GM11168 (cell line): ENCODE measurements at regions not wholly inside any gene's neighbourhood (a gene's known extent, or its start where the extent isn't known, plus 50 kb on each side); places are given as distances from the start of the nearest gene placed in this dataset.
"Not testable (repeated sequence)": the region's sequence is repeated elsewhere in the genome, so short reads cannot be mapped to it uniquely, and the experiment has no call there.

Experiments used
- in situ Hi-C: fragments of 300-500 bp; cut with MboI; formaldehyde crosslinking; loops from one replicate; pipeline ENCODE4 v1.12.0; 2022; ENCODE audit warnings: low sequenced_read_pairs; ENCODE audit not compliant: unreplicated experiment

DNA sequence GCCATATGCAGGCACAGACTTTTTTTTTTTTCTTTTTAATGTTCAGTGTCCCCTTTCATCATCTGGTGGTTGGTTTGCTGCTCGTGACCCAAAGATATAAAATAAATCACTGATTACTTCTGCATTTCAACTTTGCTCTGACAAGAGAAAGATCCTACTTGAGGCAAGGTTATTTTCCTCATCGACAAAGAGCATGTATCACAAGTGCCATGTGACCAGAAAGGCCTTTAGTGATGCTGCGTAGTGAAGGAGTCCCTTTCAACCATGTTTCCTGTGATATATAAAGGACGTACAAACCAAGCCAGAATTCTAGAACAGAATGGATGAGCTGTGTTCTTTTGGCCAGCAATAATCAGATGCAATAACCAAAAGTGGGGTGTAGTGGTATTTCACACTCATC, 323.4 kb upstream of the PSMD7 start:
- in situ Hi-C loops, result no loop called here

DNA sequence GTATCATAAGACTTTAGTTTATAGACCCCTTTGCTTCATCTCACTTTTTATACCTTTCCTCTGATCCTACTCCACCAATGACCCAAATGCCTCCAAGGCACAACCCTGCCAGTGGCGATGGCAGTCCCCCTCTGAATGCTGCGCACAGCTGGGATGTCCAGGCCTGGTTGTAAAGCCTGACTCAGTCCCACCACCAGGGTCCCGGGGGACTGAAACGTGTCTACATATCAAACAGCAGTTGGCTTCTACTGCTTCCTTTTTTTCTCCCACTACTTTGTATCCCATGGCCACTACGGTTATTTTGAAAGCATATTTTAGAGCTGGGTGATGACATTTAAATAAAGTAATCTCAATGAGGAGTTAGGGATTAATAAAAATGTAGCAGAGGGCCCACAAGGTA, 329.8 kb upstream of the PSMD7 start:
- in situ Hi-C loops, result no loop called here

DNA sequence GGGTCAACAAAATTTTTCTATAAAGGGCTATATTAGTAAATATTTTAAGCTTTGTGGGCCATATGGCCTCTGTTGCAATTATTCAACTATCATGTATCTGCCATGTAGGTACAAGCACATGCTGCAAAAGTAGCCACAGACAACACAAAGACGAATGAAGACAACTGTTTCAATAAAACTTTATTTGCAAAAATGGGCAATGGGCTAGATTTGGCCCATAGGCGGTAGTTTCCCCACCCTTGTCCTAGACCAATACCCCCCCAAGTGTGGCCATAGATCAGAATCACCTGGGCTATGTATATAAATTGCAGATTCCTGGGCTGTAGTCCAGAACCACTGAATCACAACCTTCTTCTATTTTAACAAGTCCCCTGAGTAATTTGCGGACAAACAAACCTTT, 331.0 kb upstream of the PSMD7 start:
- in situ Hi-C loops, result no loop called here

DNA sequence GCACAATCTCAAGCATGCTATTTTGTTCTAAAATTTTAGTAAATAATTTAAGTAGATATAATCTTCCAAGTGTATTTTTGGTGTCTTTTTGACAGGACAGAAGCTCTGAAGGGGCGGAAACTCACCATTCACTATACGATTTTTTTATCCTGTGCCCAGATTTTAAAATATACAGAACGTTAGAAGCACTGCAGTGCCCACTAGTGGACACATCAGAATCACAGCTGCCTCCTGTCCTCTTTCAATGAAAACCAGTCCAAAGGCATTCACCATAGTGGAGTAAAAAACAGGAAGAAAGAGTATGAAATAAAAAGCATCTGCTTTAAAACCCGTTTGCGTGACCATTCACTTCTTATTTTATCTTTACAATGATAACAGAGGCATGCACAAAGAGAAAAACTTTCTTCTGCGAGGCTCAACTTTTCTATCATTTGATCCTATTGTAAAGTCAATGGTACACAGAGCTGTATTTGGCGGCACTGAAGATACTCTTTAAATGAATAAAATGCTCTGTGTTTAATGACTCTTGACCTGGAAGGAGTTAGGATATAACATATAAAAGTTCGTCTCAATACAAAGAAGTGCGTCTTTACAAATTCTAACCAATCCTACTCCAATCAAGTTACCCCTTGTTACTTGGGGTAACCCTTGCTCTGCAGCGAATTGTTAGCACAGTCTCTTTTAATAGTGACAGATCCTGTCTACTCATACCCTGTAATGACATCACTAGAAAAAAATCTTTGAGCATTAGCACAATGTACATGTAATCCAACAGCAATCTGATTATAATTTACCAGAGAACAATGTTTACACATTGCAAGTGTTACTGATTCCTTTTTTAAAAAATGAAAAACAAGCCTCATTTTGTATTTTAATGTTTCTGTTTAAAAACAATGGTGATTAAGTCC, 339.8 kb upstream of the PSMD7 start:
- in situ Hi-C loops, result no loop called here

DNA sequence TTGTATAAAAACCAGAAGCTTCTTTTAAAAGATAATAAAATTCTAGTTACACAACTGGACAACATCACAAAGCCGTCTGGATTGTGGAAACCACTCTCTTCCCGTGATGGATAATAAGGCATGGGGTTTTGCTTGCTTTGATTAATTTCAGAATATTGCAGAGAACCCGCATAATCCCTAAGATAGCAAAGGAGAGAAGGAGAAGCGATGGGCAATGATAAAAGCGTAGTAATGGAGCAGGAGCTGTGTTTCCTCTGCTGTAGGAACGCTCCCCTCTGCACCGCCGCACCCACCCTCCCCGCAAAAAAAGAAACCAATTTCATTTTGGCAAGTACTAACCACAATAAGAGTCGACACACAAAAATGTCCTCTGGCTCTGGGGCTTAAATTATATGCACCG, 340.9 kb upstream of the PSMD7 start:
- in situ Hi-C loops, result no loop called here

DNA sequence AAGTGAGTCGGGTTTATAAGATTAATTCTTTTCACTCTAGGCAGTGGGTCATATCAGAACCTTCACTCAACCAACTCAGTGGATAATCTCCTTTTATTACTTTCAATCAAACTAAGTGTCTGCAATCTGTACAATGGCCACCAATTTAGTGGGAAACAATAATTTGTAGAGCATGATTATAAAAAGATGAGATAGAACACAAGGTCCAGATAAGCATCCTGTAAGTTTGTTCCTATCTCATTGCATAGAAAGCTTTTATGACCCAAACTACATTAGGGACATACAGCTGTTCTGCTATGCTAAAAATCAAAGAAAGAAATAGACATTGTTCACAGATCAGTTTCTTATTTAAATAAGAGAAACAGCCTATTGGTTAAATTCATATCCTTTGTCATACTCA, 341.4 kb upstream of the PSMD7 start:
- in situ Hi-C loops, result no loop called here

DNA sequence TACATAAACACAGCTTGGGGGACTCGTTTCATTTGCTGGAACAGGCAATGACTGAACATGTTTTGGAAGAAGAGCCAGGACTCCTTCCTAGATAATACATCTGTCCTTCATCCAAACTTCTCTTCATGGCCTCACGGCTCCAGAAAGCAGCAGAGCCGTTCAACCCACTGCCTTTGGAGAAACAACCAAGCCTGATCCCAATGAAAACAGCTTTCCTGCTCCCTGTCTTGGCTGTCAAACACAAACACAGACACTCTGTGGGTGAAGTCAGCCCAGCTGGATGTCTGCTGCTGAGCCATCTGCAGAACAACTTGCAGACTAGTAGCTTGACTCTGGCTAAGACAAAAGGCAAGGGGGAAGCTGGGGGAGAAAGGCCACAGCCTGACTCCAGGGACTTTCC, 345.1 kb upstream of the PSMD7 start:
- in situ Hi-C loops, result no loop called here

DNA sequence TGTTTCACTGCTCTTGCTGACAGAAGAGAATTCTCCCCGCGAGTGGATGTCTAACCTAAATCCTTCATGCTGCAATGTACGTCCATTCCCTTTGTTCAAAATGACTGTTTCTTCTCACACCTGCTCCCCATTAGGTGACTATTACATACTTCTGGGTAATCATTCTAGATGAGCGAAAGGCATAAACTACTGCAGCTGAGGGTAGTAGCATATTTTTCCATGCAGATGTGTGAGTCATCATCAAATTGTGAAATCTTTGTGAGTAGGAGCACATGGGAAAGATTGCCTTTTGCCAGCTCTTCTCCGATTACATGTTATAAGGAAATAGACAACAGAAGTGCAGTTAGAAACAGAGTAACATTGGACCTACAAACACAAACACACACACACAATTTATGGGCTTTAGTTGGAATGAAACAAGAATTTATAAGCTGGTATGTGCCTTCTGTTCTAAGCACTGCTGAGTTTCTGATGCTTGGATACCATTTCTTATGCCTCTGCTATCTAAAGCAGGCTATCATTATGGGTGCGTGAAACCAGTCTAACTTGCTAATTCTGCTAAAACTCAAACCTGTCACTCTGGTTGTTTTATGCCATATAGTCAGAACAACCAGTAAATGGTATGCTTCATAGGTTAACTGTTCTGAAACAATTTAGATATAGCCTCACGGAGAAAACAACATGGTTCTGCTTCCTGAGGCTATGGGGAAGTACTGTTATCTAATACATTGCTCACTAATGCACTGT, 346.9 kb upstream of the PSMD7 start:
- in situ Hi-C loops, result no loop called here

DNA sequence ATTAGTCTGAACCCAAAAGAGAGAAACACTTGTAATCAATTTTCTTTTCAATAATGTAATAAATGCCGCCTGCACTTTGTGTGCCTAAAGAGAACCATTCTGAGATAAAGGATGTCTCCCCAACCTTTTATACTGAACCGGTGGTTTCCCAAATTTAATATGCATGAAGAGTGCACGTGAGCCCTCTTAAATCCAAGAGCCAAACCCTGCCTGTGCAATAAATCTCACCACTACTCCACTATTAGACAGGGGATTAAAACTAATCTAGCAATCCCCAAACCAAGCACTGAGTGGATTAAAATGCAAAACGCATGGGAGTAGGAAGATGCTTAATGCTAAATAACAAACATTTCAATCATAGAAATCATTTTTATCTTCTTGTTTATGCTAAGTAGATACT, 351.0 kb upstream of the PSMD7 start:
- in situ Hi-C loops, result no loop called here

DNA sequence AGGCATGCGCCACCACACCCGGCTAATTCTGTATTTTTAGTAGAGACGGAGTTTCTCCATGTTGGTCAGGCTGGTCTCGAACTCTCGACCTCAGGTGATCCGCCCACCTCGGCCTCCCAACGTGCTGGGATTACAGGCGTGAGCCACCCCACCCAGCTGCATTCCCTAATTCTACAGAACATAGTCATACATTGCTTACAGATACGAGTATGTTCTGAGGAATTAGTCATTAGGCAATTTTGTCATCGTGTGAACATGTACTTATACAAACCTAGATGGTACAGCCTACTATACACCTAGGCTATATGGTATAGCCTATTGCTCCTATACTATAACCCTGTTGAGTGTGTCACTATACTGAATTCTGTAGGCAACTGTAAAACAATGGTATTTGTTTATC, 353.4 kb upstream of the PSMD7 start:
- in situ Hi-C loops, result not testable (repeated sequence)

DNA sequence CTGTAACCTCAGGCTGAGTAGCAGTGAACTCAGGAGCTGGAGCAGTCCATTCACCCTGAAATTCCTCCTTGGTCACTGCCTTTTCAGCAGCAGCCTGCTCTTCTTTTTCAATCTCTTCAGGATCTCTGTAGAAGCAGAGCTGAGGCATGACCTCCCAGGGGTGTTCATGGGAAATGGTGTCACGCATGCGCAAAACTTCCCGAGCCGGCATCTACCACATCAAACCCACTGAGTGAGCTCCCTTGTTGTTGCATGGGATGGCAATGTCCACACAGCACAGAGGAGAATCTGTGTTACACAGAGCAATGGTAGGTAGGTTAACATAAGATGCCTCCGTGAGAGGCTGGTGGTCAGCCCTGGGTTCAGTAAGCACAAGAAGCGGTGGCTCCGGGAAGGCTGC, 355.8 kb upstream of the PSMD7 start:
- in situ Hi-C loops, result not testable (repeated sequence)

DNA sequence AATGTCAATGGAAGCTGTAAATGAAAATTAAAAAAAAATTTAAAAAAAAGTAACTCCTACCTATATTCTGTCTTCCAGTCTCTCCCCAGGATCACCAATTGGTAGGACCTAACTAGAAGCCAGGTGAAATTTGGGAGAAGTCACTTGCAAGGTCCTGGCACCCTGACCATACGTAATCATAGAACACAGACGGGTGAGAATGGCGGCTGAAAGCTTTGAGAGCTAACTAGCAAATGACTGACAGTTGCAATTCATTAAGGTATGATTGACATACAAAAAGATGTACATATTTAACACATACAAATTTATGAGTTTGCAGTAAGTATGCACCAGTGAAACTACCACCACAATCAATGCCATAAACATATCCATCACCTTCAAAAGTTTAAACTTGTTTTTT, 372.7 kb upstream of the PSMD7 start:
- in situ Hi-C loops, result no loop called here

DNA sequence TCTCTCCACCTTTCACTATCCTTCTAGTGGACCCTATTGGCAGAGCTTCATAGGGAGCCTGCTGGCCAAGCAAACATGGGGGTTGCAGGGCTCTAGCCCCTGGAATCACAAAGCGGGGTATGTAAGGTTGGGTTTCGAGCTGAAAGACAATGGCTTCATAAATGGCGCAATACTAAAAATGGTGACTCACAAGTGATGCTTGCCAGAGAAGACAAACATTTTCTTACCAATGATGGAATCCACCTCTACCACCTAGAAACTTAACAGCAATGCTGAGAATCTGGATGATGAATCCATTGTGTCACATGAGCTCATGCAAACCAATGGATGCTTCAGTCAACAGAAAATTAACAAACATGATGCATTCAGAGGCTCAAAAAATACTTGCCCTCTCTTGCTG, 375.3 kb upstream of the PSMD7 start:
- in situ Hi-C loops, result no loop called here

DNA sequence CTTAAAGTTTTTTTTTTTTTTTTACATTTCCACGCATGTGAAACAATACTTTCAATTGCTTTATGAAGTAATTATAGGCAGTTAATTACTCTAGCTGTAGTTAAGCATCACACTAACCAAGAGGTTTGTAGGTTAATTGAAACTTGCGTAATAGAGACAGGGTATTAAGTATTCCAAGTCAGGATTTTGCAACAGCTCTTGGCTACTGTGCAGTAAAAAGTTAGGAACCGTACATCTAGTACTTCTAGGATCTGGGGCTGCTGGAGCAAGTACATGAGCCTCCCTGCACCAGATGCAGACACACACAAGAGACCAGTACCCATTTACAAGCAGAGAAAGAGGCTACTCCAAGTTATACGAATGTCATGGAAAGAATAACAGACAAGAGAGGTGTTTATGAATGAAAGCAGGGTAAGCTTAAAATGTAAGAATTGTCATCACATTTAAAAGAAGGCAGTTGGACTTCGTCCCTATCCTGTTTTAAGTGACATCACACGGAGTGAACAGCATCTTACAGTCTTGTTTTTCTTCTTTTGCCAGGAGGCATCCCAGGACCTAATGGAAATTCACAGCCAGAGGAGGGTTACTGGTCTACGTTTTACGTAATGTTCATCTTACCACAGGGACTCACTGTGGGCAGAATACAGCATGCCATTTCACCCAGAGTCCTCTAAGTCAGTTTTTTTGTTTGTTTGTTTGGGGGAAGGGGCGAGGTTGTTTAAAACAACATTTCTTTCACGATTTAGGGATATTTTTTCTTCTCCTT, 379.6 kb upstream of the PSMD7 start:
- in situ Hi-C loops, result no loop called here

DNA sequence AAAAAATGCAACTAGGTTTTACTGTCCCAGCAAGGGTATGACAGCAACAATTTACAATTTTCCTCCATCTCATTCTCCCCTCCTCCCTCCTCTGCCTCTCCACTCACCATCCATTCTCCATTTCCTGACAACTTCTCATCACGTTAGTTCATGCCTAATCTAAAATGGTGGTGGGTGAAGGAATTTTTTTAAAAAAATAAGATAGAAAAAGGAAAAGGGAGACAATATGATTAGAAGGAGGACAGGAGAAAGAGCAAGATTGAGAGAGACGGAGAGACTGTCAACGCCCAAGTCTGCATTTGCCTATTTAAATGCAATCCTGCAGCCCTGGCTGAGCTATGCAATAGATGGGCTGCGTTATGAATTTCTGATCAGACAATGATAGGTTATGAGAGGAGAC, 380.7 kb upstream of the PSMD7 start:
- in situ Hi-C loops, result no loop called here

DNA sequence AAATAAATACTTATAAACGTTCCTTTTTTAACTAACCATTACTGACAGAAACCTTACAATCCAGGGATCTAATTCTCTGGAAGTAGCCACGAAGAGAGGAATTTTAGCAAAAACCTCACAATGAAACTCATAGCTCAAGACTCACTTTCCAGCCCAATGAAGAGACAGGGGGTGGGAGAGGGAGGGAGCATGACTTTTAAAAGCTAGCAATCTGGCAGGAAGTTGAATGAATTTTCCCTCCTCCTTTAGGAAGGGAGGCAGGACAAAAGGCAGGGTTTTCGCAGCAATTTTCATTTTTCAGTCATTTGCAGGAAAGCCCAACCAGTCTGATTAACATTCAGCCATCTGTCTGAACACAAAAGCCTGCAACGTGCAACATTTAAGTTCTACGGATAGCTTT, 381.5 kb upstream of the PSMD7 start:
- in situ Hi-C loops, result no loop called here

DNA sequence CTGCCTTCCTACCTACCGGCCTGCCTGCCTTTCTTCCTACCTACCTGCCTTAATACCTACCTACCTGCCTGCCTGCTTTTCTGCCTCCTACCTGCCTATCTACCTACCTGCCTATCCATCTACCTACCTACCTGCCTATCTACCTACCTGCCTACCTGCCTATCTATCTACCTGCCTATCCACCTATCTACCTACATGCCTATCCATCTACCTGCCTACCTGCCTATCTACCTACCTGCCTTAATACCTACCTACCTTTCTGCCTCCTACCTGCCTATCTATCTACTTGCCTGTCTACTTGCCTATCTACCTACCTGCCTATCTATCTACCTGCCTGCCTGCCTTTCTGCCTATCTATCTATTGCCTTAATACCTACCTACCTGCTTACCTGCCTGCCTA, 383.8 kb upstream of the PSMD7 start:
- in situ Hi-C loops, result no loop called here

DNA sequence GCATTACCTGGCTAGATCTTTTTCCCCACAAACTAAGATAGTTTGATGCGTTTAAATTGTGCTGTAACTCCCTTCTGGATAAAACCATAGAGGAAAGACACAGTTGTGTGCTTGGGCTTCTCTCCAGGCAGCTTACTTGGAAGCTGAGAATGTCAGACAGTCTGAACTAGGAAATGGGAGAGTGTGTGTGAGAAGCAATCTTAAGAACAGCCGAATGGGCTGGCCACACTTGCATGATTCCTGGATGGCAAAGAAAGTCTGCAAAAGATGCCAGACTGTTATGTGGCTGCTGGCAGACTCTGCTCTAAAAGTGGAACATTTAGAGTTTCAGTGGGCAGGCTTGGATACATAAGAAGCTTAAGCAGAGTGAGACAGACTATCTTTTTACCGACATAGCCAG, 384.3 kb upstream of the PSMD7 start:
- in situ Hi-C loops, result no loop called here

DNA sequence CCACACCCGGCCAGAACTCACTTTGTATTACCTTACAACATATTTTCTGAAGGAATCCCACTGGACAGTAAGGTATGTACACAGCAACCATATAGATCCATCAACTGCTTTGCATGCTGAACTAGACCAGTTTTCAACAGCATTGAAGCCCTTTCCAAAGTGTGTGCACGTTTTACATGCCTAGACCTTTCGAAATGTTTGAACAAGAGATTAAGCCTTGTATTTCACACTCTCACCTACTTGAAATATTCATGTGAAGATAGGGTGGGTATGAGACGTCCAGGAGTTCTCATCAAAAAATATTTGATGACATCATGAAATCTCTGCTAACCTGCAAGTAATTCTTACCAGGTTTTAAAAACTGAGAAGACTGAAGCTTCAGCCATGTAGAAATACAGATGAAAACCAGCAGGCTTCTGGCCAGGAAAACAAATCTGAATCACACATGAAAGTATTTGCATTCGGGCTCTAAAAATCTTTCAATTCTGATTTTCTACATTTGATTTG, 387.0 kb upstream of the PSMD7 start:
- in situ Hi-C loops, result no loop called here

DNA sequence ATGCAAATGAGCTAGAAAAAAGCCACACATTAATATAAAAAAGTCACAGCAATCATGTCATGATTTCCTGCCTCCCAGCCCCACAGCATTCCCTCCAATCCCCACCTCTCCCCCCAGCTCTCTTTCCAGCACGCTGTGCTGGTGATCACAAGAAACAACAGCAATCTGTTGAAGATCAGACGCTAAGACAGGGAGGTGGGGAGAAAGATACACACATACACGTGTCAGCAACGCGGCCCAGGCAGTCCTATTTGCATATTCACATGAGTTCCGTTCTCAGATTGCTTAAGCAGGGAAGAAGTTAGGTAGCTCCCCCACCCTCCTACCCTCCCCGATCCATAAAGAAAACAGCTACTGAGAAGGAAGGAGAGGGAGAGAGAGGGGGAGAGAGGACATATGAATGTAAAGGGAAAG, 405.5 kb upstream of the PSMD7 start:
- in situ Hi-C loops, result no loop called here
